ENCODE measurements at regions not wholly inside any gene's neighbourhood (a gene's known extent, or its start where the extent isn't known, plus 50 kb on each side); places are given as distances from the start of the nearest gene placed in this dataset.
"Not testable (repeated sequence)": the region's sequence is repeated elsewhere in the genome, so short reads cannot be mapped to it uniquely, and the experiment has no call there.

DNA sequence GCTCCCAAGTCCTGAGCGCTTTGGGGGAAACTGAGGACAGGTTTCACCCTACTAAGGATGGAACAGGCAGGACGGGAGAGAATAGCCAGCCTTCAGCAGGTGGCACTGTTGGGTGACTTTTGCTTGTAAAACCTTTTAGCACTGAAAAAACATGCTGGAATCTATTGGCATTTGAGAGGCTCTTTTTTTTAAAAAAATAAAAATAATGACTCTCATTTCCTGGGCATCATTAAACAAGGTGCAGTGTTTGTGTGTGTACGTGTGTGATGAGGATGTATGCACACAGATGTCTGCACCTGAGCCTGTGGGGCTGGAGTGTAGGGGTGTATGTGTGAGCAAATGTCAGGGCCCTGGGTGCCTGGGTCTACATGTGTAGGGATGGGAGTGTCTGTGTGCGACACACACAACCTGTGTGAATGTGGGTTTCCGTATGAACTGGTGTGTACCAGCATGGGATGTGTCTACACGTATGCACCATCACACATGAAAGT is 177.9 kb downstream of the RPS24 start:
- Histone ChIP-seq H3K36me3 (ENCODE audit: control insufficient read depth, insufficient read depth, low read length, severe bottlenecking) (no peaks in the 10 kb centered on the region), H3K4me1 (ENCODE audit: control insufficient read depth, insufficient read depth, low read length) (peaks cover 38% of the 10 kb centered on the region), H3K9ac (ENCODE audit: low read length) (peak overlapping the region; percentile 24), H3K4me3 (ENCODE audit: low read length) (no peak overlapping the region), H3K9me3 (ENCODE audit: control insufficient read depth, low read length) (no peaks in the 10 kb centered on the region), H3K27me3 (replicated peaks; ENCODE audit: control insufficient read depth, insufficient read depth, low read length) (no peaks in the 10 kb centered on the region)
- DNase-seq (ENCODE audit: low read depth), result peak; percentile 82

DNA sequence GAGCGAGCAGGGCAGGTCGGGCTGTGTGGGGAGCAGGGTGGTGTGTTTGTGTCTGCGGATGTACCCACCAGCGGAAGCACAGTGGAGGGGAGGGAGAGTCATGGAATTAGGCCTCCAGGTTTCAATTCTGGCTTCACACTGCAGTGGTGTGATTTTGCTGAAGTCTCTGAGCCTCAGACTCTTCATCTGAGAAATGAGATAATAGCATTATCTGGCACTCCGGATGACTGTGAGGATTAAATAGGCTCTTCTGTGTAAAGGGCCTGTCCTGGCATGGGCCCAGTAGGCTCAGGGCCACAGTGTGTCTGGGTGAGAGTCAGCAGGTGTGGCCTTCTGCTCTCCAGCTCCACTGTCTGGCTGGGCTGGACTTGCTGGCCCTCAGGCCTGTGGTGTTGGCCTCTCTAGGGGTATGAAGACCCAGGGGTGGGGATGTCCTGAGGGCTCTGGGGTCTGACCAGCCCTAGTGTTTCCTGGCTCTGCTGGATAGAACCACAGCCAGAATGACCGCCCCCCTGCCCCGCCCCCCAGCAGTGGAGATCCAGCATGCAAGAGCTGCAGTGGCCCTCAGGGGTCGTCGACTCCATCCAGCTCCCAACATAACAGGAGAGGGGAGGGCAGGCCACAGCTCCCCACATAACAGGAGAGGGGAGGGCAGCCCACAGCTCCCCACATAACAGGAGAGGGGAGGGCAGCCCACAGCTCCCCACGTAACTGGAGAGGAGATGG is 178.6 kb downstream of the RPS24 start:
- Histone ChIP-seq H3K4me1 (ENCODE audit: control insufficient read depth, insufficient read depth, low read length) (peaks cover 39% of the 10 kb centered on the region), H3K27me3 (replicated peaks; ENCODE audit: control insufficient read depth, insufficient read depth, low read length) (no peaks in the 10 kb centered on the region), H3K9ac (ENCODE audit: low read length) (peak overlapping the region; percentile 24), H3K9me3 (ENCODE audit: control insufficient read depth, low read length) (no peaks in the 10 kb centered on the region), H3K4me3 (ENCODE audit: low read length) (no peak overlapping the region), H3K36me3 (ENCODE audit: control insufficient read depth, insufficient read depth, low read length, severe bottlenecking) (no peaks in the 10 kb centered on the region)
- DNase-seq (ENCODE audit: low read depth), result no peak

DNA sequence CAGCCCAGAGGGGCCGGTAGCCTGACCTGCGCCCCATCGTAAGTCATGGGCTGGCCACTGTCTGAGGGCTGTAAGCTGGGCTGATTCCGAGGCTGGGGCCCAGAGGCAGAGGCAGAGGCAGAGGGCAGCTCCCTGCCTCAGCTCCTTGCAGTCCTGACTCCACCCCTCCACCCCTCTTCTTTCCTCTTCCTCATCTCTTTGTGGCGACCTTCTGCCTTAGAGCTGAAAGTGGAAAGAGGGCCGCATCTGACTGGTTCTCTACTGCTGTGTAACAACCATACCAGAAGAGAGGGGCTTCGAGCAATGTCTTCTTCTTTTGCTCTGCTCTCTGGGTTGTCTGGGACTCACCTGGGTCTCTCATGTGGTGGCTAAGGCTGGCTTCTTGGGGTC is 179.1 kb downstream of the RPS24 start:
- no peak for DNase-seq (ENCODE audit: low read depth)
- Histone ChIP-seq H3K4me3 (ENCODE audit: low read length) (no peak overlapping the region), H3K4me1 (ENCODE audit: control insufficient read depth, insufficient read depth, low read length) (peaks cover 34% of the 10 kb centered on the region), H3K36me3 (ENCODE audit: control insufficient read depth, insufficient read depth, low read length, severe bottlenecking) (no peaks in the 10 kb centered on the region), H3K27me3 (replicated peaks; ENCODE audit: control insufficient read depth, insufficient read depth, low read length) (no peaks in the 10 kb centered on the region), H3K9ac (ENCODE audit: low read length) (peak overlapping the region; percentile 24), H3K9me3 (ENCODE audit: control insufficient read depth, low read length) (no peaks in the 10 kb centered on the region)

DNA sequence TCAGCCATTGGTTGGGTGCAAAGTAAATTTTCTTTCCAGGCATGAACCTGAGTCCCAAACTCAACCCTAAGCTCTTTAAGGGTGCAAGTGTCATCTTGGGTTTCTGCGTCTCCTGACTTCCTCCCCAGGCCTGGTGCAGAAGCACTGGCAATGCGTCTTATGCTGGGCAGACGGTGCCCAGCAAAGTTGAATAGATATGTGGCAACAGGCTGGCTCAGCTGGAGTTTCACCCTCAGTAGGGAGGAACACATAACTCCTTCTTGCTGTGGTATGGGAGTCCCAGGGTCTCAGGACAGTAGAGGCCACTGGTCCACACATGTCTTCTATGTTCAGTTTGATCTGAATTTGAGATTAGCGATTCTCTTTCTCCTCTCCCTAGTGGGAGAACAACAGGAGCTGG is 181.3 kb downstream of the RPS24 start:
- no peak for DNase-seq (ENCODE audit: low read depth)
- Histone ChIP-seq H3K4me3 (ENCODE audit: low read length) (peak overlapping the region; percentile 31), H3K36me3 (ENCODE audit: control insufficient read depth, insufficient read depth, low read length, severe bottlenecking) (no peaks in the 10 kb centered on the region), H3K27me3 (replicated peaks; ENCODE audit: control insufficient read depth, insufficient read depth, low read length) (no peaks in the 10 kb centered on the region), H3K9ac (ENCODE audit: low read length) (peak overlapping the region; percentile 78), H3K9me3 (ENCODE audit: control insufficient read depth, low read length) (no peaks in the 10 kb centered on the region), H3K4me1 (ENCODE audit: control insufficient read depth, insufficient read depth, low read length) (peaks cover 34% of the 10 kb centered on the region)

DNA sequence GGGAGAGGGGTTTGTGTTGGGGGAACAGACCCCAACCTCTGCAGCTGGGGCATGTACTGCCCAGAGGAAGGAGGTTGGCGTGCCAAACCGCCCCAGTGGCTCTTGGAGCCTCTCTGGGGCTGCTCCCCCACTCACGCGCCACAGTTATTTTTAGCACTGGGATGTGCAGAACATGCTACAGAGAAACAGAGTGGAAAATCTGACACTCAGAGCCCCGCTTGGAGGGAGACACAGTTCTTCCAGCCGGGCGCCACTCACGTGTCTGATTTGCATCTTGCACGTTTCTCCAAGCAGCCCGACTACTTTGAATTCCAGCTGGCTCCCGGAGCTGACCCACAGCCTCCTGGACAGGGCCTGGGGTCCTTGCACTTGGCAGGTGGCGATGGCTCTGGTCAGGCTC is 182.0 kb downstream of the RPS24 start:
- peak overlapping the region; percentile 31 for H3K4me3 ChIP-seq (ENCODE audit: low read length)
- no peaks in the 10 kb centered on the region for H3K9me3 ChIP-seq (ENCODE audit: control insufficient read depth, low read length)
- peak; percentile 54 for DNase-seq (ENCODE audit: low read depth)
- H3K27me3 ChIP-seq (replicated peaks; ENCODE audit: control insufficient read depth, insufficient read depth, low read length), result no peaks in the 10 kb centered on the region
- H3K4me1 ChIP-seq (ENCODE audit: control insufficient read depth, insufficient read depth, low read length), result peaks cover 34% of the 10 kb centered on the region
- no peaks in the 10 kb centered on the region for H3K36me3 ChIP-seq (ENCODE audit: control insufficient read depth, insufficient read depth, low read length, severe bottlenecking)
- peak overlapping the region; percentile 78 for H3K9ac ChIP-seq (ENCODE audit: low read length)

DNA sequence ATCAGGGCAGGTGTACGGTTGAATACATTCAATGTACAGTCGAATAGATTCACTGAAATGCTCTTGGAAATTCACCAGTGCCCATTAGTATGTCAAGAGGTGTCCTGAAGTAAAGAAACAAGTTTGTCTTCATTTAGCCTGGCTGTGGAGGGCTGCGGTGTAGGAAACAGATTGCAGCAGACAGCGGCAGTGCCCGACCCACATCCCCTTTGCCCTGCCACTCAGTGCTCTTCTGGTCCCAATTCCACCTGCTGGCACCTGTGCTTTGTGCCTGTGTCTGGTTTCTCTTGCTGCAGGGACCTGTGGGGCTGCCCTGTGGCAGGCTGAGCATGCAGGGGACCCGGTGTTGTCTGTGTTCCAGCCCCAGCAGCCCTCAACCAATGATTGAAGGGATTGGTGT is 183.7 kb downstream of the RPS24 start:
- no peaks in the 10 kb centered on the region for H3K36me3 ChIP-seq (ENCODE audit: control insufficient read depth, insufficient read depth, low read length, severe bottlenecking)
- H3K27me3 ChIP-seq (replicated peaks; ENCODE audit: control insufficient read depth, insufficient read depth, low read length), result no peaks in the 10 kb centered on the region
- H3K9ac ChIP-seq (ENCODE audit: low read length), result no peak overlapping the region
- H3K4me3 ChIP-seq (ENCODE audit: low read length), result no peak overlapping the region
- H3K9me3 ChIP-seq (ENCODE audit: control insufficient read depth, low read length), result no peaks in the 10 kb centered on the region
- peaks cover 26% of the 10 kb centered on the region for H3K4me1 ChIP-seq (ENCODE audit: control insufficient read depth, insufficient read depth, low read length)
- DNase-seq (ENCODE audit: low read depth), result no peak

DNA sequence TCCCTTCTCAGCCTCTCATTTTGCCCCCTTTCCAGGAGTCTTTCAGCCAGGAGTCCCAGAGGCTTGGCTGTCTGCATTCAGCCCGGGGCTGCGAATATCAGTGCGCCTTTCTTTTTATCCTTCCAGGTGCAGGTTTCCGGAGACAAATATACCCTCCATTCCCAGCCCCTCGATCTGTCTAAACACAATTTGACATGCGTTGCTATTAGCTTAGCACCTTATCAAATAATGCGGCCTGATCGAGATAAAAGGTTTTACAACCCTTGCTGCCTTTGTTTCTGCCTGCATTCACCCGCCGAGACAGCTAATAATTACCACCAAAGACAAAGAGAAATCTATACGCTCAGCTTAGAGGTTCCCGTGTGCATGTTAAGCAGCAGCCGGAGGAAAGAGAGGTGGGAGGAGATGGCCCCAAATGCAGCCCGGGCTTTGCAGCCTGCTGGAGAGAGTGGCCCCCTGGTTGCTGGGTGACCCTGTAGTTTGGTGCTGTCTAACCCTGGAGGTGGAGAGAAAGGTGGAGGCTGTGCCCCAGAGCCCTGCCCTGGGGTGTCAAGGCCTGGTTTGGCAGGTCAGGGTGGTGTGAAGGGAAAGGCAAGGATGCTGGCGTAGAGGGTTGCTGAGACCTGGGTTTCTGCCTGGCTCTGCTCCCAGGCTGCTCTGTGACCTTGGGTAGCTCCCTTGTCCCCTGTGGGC is 185.3 kb downstream of the RPS24 start:
- Histone ChIP-seq H3K4me1 (ENCODE audit: control insufficient read depth, insufficient read depth, low read length) (peaks cover 26% of the 10 kb centered on the region), H3K4me3 (ENCODE audit: low read length) (no peak overlapping the region), H3K9ac (ENCODE audit: low read length) (no peak overlapping the region), H3K27me3 (replicated peaks; ENCODE audit: control insufficient read depth, insufficient read depth, low read length) (no peaks in the 10 kb centered on the region), H3K36me3 (ENCODE audit: control insufficient read depth, insufficient read depth, low read length, severe bottlenecking) (no peaks in the 10 kb centered on the region), H3K9me3 (ENCODE audit: control insufficient read depth, low read length) (no peaks in the 10 kb centered on the region)
- DNase-seq (ENCODE audit: low read depth), result no peak

DNA sequence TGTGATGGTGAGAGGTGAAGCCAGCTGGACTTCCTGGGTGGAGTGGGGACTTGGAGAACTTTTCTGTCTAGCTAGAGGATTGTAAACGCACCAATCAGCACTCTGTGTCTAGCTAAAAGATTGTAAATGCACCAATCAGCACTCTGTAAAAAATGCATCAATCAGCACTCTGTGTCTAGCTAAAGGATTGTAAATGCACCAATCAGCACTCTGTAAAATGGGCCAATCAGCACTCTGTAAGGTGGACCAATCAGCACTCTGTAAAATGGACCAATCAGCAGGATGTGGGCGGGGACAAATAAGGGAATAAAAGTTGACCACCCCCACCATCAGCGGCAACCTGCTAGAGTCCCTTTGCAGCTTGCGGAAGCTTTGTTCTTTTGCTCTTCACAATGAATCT is 185.9 kb downstream of the RPS24 start:
- H3K9me3 ChIP-seq (ENCODE audit: control insufficient read depth, low read length); H3K4me3 ChIP-seq (ENCODE audit: low read length); H3K9ac ChIP-seq (ENCODE audit: low read length); H3K36me3 ChIP-seq (ENCODE audit: control insufficient read depth, insufficient read depth, low read length, severe bottlenecking); H3K27me3 ChIP-seq (replicated peaks; ENCODE audit: control insufficient read depth, insufficient read depth, low read length); DNase-seq (ENCODE audit: low read depth): not testable (repeated sequence)
- peaks cover 26% of the 10 kb centered on the region for H3K4me1 ChIP-seq (ENCODE audit: control insufficient read depth, insufficient read depth, low read length)

DNA sequence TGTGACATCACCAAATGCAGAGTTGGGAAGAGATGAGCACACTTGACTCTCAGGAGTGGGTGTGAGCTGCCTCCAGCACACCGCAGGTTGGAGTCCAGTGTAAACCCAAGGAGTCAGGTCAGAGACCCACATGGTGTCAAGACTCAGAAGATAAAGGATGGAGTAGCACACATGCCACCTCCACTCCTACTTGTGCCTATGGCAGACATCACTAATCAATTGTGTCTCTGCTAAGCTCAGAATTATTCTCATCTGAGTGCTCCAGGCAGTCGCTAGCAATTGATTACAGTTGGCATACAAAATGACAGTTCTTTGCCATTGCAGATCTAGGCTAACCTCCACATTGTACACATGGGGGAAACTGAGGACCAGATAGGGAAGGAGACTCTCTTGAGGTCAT is 187.1 kb downstream of the RPS24 start:
- Histone ChIP-seq H3K36me3 (ENCODE audit: control insufficient read depth, insufficient read depth, low read length, severe bottlenecking) (no peaks in the 10 kb centered on the region), H3K4me3 (ENCODE audit: low read length) (no peak overlapping the region), H3K9ac (ENCODE audit: low read length) (no peak overlapping the region), H3K4me1 (ENCODE audit: control insufficient read depth, insufficient read depth, low read length) (peaks cover 18% of the 10 kb centered on the region), H3K27me3 (replicated peaks; ENCODE audit: control insufficient read depth, insufficient read depth, low read length) (no peaks in the 10 kb centered on the region), H3K9me3 (ENCODE audit: control insufficient read depth, low read length) (no peaks in the 10 kb centered on the region)
- no peak for DNase-seq (ENCODE audit: low read depth)

DNA sequence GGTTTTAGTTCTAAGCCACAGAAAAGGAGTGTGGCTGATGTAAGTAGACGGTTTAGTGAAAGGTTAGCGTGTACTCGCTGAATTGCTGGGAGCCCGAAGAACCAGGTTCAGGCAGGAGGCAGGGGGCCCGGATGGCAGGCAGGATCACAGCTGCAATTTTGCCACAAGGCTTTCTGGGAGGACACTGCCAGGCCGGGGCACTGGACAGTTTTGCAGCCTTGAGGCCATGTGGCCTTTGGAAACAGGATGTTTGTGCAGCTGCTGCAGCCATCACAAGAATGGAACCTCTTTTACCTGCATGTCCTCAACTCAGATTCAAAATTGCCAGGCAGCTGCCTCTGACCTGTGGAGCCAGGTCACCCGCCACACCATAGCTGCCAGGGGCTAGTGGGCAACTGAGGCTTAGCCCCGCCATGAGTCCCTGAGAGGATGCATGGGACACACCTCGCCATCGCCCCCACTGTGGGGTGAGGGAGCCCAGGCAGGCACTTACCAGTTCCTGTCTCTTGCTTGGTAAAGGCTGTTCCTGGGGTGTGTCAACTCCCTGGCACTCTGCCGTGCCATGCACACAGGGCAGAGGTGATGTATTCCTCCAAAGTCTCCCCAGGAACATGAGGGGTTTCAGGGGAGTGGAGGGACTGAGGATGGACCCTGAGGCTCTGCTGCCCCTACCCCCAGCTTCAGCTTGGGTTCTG is 188.6 kb downstream of the RPS24 start:
- H3K4me1 ChIP-seq (ENCODE audit: control insufficient read depth, insufficient read depth, low read length), result peaks cover 9% of the 10 kb centered on the region
- no peak overlapping the region for H3K9ac ChIP-seq (ENCODE audit: low read length)
- DNase-seq (ENCODE audit: low read depth), result no peak
- no peaks in the 10 kb centered on the region for H3K27me3 ChIP-seq (replicated peaks; ENCODE audit: control insufficient read depth, insufficient read depth, low read length)
- no peak overlapping the region for H3K4me3 ChIP-seq (ENCODE audit: low read length)
- H3K9me3 ChIP-seq (ENCODE audit: control insufficient read depth, low read length), result no peaks in the 10 kb centered on the region
- no peaks in the 10 kb centered on the region for H3K36me3 ChIP-seq (ENCODE audit: control insufficient read depth, insufficient read depth, low read length, severe bottlenecking)

DNA sequence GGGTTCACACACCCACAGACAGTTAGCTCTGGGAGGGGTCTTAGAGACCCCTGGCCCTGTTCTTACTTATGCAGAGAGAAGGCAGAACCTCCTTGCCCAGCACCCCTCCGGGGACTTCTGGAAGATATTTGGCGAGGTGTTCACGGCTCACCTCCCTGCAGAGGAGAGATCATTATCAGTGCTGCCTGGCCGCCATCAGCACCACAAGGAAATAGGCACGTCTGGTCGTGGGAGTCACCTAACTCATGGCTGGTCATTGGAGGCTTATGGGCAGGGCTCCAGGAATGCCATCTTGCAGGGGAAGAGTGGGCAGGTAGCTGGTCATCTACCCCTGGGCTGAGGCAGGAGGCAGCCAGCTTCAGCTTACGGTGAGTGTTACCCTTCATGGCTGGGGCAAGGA is 189.4 kb downstream of the RPS24 start:
- H3K4me1 ChIP-seq (ENCODE audit: control insufficient read depth, insufficient read depth, low read length), result peaks cover 9% of the 10 kb centered on the region
- no peak overlapping the region for H3K9ac ChIP-seq (ENCODE audit: low read length)
- H3K27me3 ChIP-seq (replicated peaks; ENCODE audit: control insufficient read depth, insufficient read depth, low read length), result no peaks in the 10 kb centered on the region
- H3K4me3 ChIP-seq (ENCODE audit: low read length), result no peak overlapping the region
- H3K36me3 ChIP-seq (ENCODE audit: control insufficient read depth, insufficient read depth, low read length, severe bottlenecking), result no peaks in the 10 kb centered on the region
- H3K9me3 ChIP-seq (ENCODE audit: control insufficient read depth, low read length), result no peaks in the 10 kb centered on the region
- DNase-seq (ENCODE audit: low read depth), result no peak
